ENCODE measurements at regions not wholly inside any gene's neighbourhood (a gene's known extent, or its start where the extent isn't known, plus 50 kb on each side); places are given as distances from the start of the nearest gene placed in this dataset.

DNA sequence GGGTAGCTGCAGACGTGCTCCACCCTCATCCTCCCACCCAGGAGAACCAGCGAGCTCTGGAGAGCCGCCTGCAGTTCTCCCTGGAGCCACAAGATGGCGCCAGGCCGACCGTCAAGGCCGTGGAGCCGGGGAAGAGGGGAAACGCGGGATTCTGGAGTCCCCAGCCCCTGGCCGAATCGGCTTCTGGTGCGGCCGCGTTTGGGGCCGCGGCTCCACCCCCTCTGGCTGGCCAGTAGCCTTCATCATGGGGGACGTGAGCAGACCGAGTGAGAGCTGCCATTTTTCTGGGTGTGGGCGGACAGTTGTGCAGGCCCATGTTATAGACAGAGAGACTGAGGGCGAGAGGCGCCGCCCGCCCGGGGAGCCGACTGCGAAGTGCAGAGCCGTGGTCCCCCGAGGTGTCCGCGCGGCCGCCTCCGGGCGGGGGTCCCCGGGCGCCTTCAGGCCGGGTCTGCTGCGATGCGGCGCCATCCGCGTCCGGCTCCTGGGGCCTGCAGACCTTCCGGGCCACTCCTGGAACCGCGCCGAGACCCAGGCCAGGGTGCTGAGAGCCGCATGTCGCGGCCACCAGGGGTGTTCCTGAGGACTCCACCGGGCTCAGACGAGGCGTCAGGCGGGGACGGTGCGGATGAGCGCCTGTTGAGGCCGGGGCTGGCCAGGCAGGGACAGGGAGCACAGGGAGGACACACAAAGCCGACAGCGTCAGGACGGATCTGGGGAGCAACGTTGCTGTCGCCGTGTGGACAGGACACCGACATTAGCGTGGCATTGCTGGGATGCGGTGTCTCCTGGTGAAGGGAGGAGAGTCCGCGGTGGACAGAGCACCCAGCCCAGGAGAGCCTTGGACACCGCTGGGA, 418.2 kb upstream of the HS6ST1 start:
- TF ChIP-seq, protein P1, sequence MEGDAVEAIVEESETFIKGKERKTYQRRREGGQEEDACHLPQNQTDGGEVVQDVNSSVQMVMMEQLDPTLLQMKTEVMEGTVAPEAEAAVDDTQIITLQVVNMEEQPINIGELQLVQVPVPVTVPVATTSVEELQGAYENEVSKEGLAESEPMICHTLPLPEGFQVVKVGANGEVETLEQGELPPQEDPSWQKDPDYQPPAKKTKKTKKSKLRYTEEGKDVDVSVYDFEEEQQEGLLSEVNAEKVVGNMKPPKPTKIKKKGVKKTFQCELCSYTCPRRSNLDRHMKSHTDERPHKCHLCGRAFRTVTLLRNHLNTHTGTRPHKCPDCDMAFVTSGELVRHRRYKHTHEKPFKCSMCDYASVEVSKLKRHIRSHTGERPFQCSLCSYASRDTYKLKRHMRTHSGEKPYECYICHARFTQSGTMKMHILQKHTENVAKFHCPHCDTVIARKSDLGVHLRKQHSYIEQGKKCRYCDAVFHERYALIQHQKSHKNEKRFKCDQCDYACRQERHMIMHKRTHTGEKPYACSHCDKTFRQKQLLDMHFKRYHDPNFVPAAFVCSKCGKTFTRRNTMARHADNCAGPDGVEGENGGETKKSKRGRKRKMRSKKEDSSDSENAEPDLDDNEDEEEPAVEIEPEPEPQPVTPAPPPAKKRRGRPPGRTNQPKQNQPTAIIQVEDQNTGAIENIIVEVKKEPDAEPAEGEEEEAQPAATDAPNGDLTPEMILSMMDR (IDR thresholded peaks at IDR 0.05; ENCODE audit: poor library complexity) = peak; percentile 99
- TF ChIP-seq EZH2phosphoT487 (IDR thresholded peaks at IDR 0.05; ENCODE audit: low read depth, severe bottlenecking, unreplicated experiment) (no peak), EZH2 (IDR thresholded peaks at IDR 0.05; ENCODE audit: borderline replicate concordance) (no peak)
- peak overlapping the region; percentile 60 for H2AFZ ChIP-seq
- H3K79me2 ChIP-seq = no peaks in the 10 kb centered on the region

DNA sequence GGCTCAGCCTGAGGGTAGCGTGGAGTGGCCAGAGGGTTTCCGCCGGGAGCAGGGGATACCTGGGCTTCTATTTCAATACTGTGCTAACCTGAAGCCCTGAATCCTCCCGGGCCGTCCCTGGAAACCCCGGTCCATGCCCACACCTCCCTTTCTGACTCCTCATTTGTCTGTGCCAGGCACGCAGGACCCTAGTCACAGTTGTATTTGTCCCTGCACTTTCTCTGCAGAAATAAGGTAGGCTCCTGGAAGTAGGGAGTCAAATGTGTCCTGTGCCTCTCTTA, 418.8 kb upstream of the HS6ST1 start:
- Histone ChIP-seq H3K4me1 (ENCODE audit: insufficient read depth) (peaks cover 4% of the 10 kb centered on the region), H2AFZ (no peak overlapping the region), H3K9me2 (replicated peaks; ENCODE audit: insufficient read depth) (no peaks in the 10 kb centered on the region), H3K36me3 (replicated peaks; ENCODE audit: insufficient read depth, low read depth) (no peaks in the 10 kb centered on the region), H3K9me3 (ENCODE audit: low read depth) (no peaks in the 10 kb centered on the region), H4K20me1 (ENCODE audit: insufficient read depth, poor library complexity, severe bottlenecking) (no peaks in the 10 kb centered on the region), H3K27me3 (no peaks in the 10 kb centered on the region), H3K4me3 (no peak overlapping the region), H3K79me2 (no peaks in the 10 kb centered on the region), H3K27ac (no peak overlapping the region), H3K4me2 (no peak overlapping the region)
- no peak for TF ChIP-seq EZH2 (IDR thresholded peaks at IDR 0.05; ENCODE audit: borderline replicate concordance)
- TF ChIP-seq, protein P1 (IDR thresholded peaks at IDR 0.05; ENCODE audit: poor library complexity) = no peak
- TF ChIP-seq EZH2phosphoT487 (IDR thresholded peaks at IDR 0.05; ENCODE audit: low read depth, severe bottlenecking, unreplicated experiment) = no peak
- no peak for DNase-seq (ENCODE audit: low spot score)
- 93% methylated on average over 7 of the region's 7 CpGs for WGBS (ENCODE audit: low lambda C conversion rate, missing lambda C conversion rate)

More for the DNA sequence above, 418.2 kb upstream of the HS6ST1 start:
- 54% methylated on average over 59 of the region's 71 CpGs for WGBS (ENCODE audit: low lambda C conversion rate, missing lambda C conversion rate)
- no peak overlapping the region for H3K4me3 ChIP-seq
- no peak overlapping the region for H3K27ac ChIP-seq
- no peaks in the 10 kb centered on the region for H3K9me3 ChIP-seq (ENCODE audit: low read depth)
- H3K9me2 ChIP-seq (replicated peaks; ENCODE audit: insufficient read depth) = no peaks in the 10 kb centered on the region
- no peaks in the 10 kb centered on the region for H3K36me3 ChIP-seq (replicated peaks; ENCODE audit: insufficient read depth, low read depth)
- no peaks in the 10 kb centered on the region for H4K20me1 ChIP-seq (ENCODE audit: insufficient read depth, poor library complexity, severe bottlenecking)
- H3K4me2 ChIP-seq = peak overlapping the region; percentile 87
- peak; percentile 85 for DNase-seq (ENCODE audit: low spot score)
- peaks cover 4% of the 10 kb centered on the region for H3K4me1 ChIP-seq (ENCODE audit: insufficient read depth)
- H3K27me3 ChIP-seq = no peaks in the 10 kb centered on the region

DNA sequence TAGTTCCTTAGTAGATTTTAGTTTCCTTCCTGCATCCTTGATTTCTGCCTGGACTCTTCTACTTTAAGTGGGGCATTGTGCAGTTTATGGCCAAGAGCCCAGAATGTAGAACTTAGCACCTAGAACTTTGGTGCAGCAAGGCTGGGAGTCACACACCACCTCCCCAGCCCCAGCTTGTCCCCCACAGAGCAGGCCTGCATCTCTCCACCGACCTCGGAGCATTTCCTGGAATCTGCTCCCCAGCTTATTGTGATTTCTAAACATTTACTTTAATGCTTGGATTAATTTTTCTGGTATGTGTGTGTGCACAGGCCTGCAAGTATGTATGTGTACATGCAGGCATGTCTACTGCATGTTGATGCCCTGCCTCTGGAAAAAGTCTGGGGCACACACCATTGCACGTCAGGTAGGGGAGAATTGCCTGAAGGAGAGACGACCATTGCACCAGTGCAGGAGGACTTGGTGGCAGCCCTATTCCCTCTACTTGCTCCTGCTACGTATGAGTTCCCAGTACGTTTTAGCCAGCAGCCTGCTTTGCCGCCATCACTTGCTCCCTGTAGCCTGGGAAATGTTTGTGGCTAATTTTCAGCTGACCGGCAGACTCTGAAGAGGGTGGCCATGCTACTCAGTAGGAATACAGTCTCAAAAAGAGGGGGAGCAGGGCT, 419.9 kb upstream of the HS6ST1 start:
- WGBS (ENCODE audit: low lambda C conversion rate, missing lambda C conversion rate) = 80% methylated on average over 8 of the region's 8 CpGs
- peaks cover 1% of the 10 kb centered on the region for H3K4me1 ChIP-seq (ENCODE audit: insufficient read depth)

More for the DNA sequence above, 419.9 kb upstream of the HS6ST1 start:
- Histone ChIP-seq H2AFZ (no peak overlapping the region), H3K9me3 (ENCODE audit: low read depth) (no peaks in the 10 kb centered on the region), H3K27me3 (no peaks in the 10 kb centered on the region), H3K36me3 (replicated peaks; ENCODE audit: insufficient read depth, low read depth) (no peaks in the 10 kb centered on the region), H3K4me3 (no peak overlapping the region), H3K4me2 (no peak overlapping the region), H4K20me1 (ENCODE audit: insufficient read depth, poor library complexity, severe bottlenecking) (no peaks in the 10 kb centered on the region), H3K9me2 (replicated peaks; ENCODE audit: insufficient read depth) (no peaks in the 10 kb centered on the region), H3K27ac (no peak overlapping the region), H3K79me2 (no peaks in the 10 kb centered on the region)
- TF ChIP-seq, protein P1 (IDR thresholded peaks at IDR 0.05; ENCODE audit: poor library complexity) = no peak
- TF ChIP-seq EZH2 (IDR thresholded peaks at IDR 0.05; ENCODE audit: borderline replicate concordance) (no peak), EZH2phosphoT487 (IDR thresholded peaks at IDR 0.05; ENCODE audit: low read depth, severe bottlenecking, unreplicated experiment) (no peak)
- no peak for DNase-seq (ENCODE audit: low spot score)
